HG03457 (cell line): ENCODE measurements at regions not wholly inside any gene's neighbourhood (a gene's known extent, or its start where the extent isn't known, plus 50 kb on each side); places are given as distances from the start of the nearest gene placed in this dataset.

Experiments
- ATAC-seq: cut with Tn5 transposase; IDR thresholded peaks from one replicate; pipeline ENCODE4 v1.9.1; 2021; ENCODE audit warnings: moderate number of reproducible peaks; ENCODE audit not compliant: unreplicated experiment

- ATAC-seq, result no peak
Observed at GRCh38 chr6:140320081-140321080, 945.9 kb upstream of the CITED2 start.

GRCh38 chr6:140319209-140319608 is 944.8 kb upstream of the CITED2 start:
- ATAC-seq, result peak; percentile 98

- ATAC-seq, result no peak
Observed at GRCh38 chr6:140318408-140318807, 944.0 kb upstream of the CITED2 start.

GRCh38 chr6:140317950-140318349 is 943.5 kb upstream of the CITED2 start:
- ATAC-seq, result no peak

GRCh38 chr6:140316966-140317365 is 942.5 kb upstream of the CITED2 start:
- no peak for ATAC-seq

- ATAC-seq, result no peak
Observed at GRCh38 chr6:140314682-140315081, 940.2 kb upstream of the CITED2 start.

- no peak for ATAC-seq
Observed at GRCh38 chr6:140311146-140311545, 936.7 kb upstream of the CITED2 start.

- ATAC-seq, result no peak
Observed at GRCh38 chr6:140303218-140303949, 928.9 kb upstream of the CITED2 start.

GRCh38 chr6:140300331-140300730 is 925.9 kb upstream of the CITED2 start:
- no peak for ATAC-seq

GRCh38 chr6:140289186-140289585 is 914.7 kb upstream of the CITED2 start:
- ATAC-seq, result no peak

GRCh38 chr6:140285998-140286690 is 911.7 kb upstream of the CITED2 start:
- ATAC-seq, result no peak

GRCh38 chr6:140285471-140285870 is 911.0 kb upstream of the CITED2 start:
- no peak for ATAC-seq

GRCh38 chr6:140284871-140285270 is 910.4 kb upstream of the CITED2 start:
- ATAC-seq, result no peak

GRCh38 chr6:140283197-140283596 is 908.7 kb upstream of the CITED2 start:
- no peak for ATAC-seq

GRCh38 chr6:140281767-140282166 is 907.3 kb upstream of the CITED2 start:
- ATAC-seq, result no peak

- no peak for ATAC-seq
Observed at GRCh38 chr6:140281236-140281635, 906.8 kb upstream of the CITED2 start.

- no peak for ATAC-seq
Observed at GRCh38 chr6:140276719-140277118, 902.3 kb upstream of the CITED2 start.

- no peak for ATAC-seq
Observed at GRCh38 chr6:140276133-140276532, 901.7 kb upstream of the CITED2 start.

- ATAC-seq, result no peak
Observed at GRCh38 chr6:140275725-140276124, 901.3 kb upstream of the CITED2 start.

- ATAC-seq, result no peak
Observed at GRCh38 chr6:140274548-140274947, 900.1 kb upstream of the CITED2 start.

GRCh38 chr6:140271759-140272377 is 897.4 kb upstream of the CITED2 start:
- ATAC-seq, result peak; percentile 95
